ENCODE measurements at regions not wholly inside any gene's neighbourhood (a gene's known extent, or its start where the extent isn't known, plus 50 kb on each side); places are given as distances from the start of the nearest gene placed in this dataset.

GRCh38 chr2:219772697-219773096 is 145.3 kb downstream of the SLC4A3 start:
- intact Hi-C loops (cut with micrococcal nuclease) = no loop called here
- no TSS peak for BruUV-seq (replicated peaks)
- Histone ChIP-seq H3K27ac (ENCODE audit: low read length) (no peak overlapping the region), H3K27me3 (ENCODE audit: low read length) (peaks cover 2% of the 10 kb centered on the region; the same call in 1 of the 2 replicates), H3K79me2 (ENCODE audit: low read length) (no peaks in the 10 kb centered on the region), H3K4me3 (ENCODE audit: low read length) (no peak overlapping the region), H3K9me3 (ENCODE audit: low read length) (no peaks in the 10 kb centered on the region), H3K36me3 (ENCODE audit: low read depth, low read length) (no peaks in the 10 kb centered on the region), H2AFZ (ENCODE audit: low read length) (no peak overlapping the region), H3F3A (ENCODE audit: low read length, unreplicated experiment) (no peaks in the 10 kb centered on the region), H3K9me2 (replicated peaks; ENCODE audit: low read length) (no peaks in the 10 kb centered on the region), H3K4me2 (ENCODE audit: low read length) (no peak overlapping the region), H3K4me1 (ENCODE audit: insufficient read depth, low read length) (no peaks in the 10 kb centered on the region), H4K20me1 (ENCODE audit: low read length) (no peaks in the 10 kb centered on the region), H3K9ac (ENCODE audit: low read length) (no peak overlapping the region)
- CTCF ChIA-PET = no interaction called here
- TF ChIP-seq CTCF (conservative IDR thresholded peaks at IDR 0.05; ENCODE audit: low read depth, low read length) = no peak
- TF ChIP-seq EZH2phosphoT487 (IDR thresholded peaks at IDR 0.05; ENCODE audit: borderline replicate concordance, low read length) = no peak
- no peak for TF ChIP-seq EZH2 (IDR thresholded peaks at IDR 0.05; ENCODE audit: low read length, unreplicated experiment)
- DNase-seq = no peak
- POLR2A ChIA-PET (ENCODE audit: unreplicated experiment) = no interaction called here
- ATAC-seq = no peak

- POLR2A ChIA-PET (ENCODE audit: unreplicated experiment) = no interaction called here
- H3K9ac ChIP-seq (ENCODE audit: low read length) = no peak overlapping the region
- TF ChIP-seq CTCF (conservative IDR thresholded peaks at IDR 0.05; ENCODE audit: low read depth, low read length) = no peak
- TF ChIP-seq EZH2 (IDR thresholded peaks at IDR 0.05; ENCODE audit: low read length, unreplicated experiment) = no peak
- TF ChIP-seq EZH2phosphoT487 (IDR thresholded peaks at IDR 0.05; ENCODE audit: borderline replicate concordance, low read length) = no peak
- H3K4me2 ChIP-seq (ENCODE audit: low read length) = no peak overlapping the region
- H4K20me1 ChIP-seq (ENCODE audit: low read length) = no peaks in the 10 kb centered on the region
- ATAC-seq = no peak
- H3K36me3 ChIP-seq (ENCODE audit: low read depth, low read length) = no peaks in the 10 kb centered on the region
- intact Hi-C loops (cut with micrococcal nuclease) = no loop called here
- no peaks in the 10 kb centered on the region for H3F3A ChIP-seq (ENCODE audit: low read length, unreplicated experiment)
- H3K9me3 ChIP-seq (ENCODE audit: low read length) = no peaks in the 10 kb centered on the region
- BruUV-seq (replicated peaks) = no TSS peak
- CTCF ChIA-PET = no interaction called here
- no peak overlapping the region for H3K4me3 ChIP-seq (ENCODE audit: low read length)
- no peak overlapping the region for H2AFZ ChIP-seq (ENCODE audit: low read length)
- no peaks in the 10 kb centered on the region for H3K79me2 ChIP-seq (ENCODE audit: low read length)
- no peak overlapping the region for H3K27ac ChIP-seq (ENCODE audit: low read length)
- H3K9me2 ChIP-seq (replicated peaks; ENCODE audit: low read length) = no peaks in the 10 kb centered on the region
- no peak for DNase-seq
- no peaks in the 10 kb centered on the region for H3K4me1 ChIP-seq (ENCODE audit: insufficient read depth, low read length)
- H3K27me3 ChIP-seq (ENCODE audit: low read length) = peaks cover 13% of the 10 kb centered on the region; the same call in 1 of the 2 replicates
Observed at GRCh38 chr2:219775506-219775905, 148.1 kb downstream of the SLC4A3 start.

- H3F3A ChIP-seq (ENCODE audit: low read length, unreplicated experiment) = no peaks in the 10 kb centered on the region
- no peaks in the 10 kb centered on the region for H3K79me2 ChIP-seq (ENCODE audit: low read length)
- H2AFZ ChIP-seq (ENCODE audit: low read length) = no peak overlapping the region
- no peaks in the 10 kb centered on the region for H3K9me3 ChIP-seq (ENCODE audit: low read length)
- peaks cover 20% of the 10 kb centered on the region; the same call in 1 of the 2 replicates for H3K27me3 ChIP-seq (ENCODE audit: low read length)
- H3K9me2 ChIP-seq (replicated peaks; ENCODE audit: low read length) = no peaks in the 10 kb centered on the region
- intact Hi-C loops (cut with micrococcal nuclease) = no loop called here
- H3K4me2 ChIP-seq (ENCODE audit: low read length) = no peak overlapping the region
- no peak for DNase-seq
- ChIA-PET CTCF (no interaction called here), POLR2A (ENCODE audit: unreplicated experiment) (no interaction called here)
- H3K27ac ChIP-seq (ENCODE audit: low read length) = no peak overlapping the region
- H3K4me1 ChIP-seq (ENCODE audit: insufficient read depth, low read length) = no peaks in the 10 kb centered on the region
- H3K36me3 ChIP-seq (ENCODE audit: low read depth, low read length) = no peaks in the 10 kb centered on the region
- no peak overlapping the region for H3K9ac ChIP-seq (ENCODE audit: low read length)
- no TSS peak for BruUV-seq (replicated peaks)
- no peak for ATAC-seq
- no peak for TF ChIP-seq CTCF (conservative IDR thresholded peaks at IDR 0.05; ENCODE audit: low read depth, low read length)
- no peak for TF ChIP-seq EZH2phosphoT487 (IDR thresholded peaks at IDR 0.05; ENCODE audit: borderline replicate concordance, low read length)
- TF ChIP-seq EZH2 (IDR thresholded peaks at IDR 0.05; ENCODE audit: low read length, unreplicated experiment) = no peak
- H4K20me1 ChIP-seq (ENCODE audit: low read length) = no peaks in the 10 kb centered on the region
- no peak overlapping the region for H3K4me3 ChIP-seq (ENCODE audit: low read length)
Observed at GRCh38 chr2:219777388-219777787, 150.0 kb downstream of the SLC4A3 start.
